HG03039 (cell line): ENCODE measurements at regions not wholly inside any gene's neighbourhood (a gene's known extent, or its start where the extent isn't known, plus 50 kb on each side); places are given as distances from the start of the nearest gene placed in this dataset.

Source experiments
- ATAC-seq: cut with Tn5 transposase; IDR thresholded peaks from one replicate; pipeline ENCODE4 v1.9.1; 2021; ENCODE audit warnings: mild to moderate bottlenecking, moderate library complexity; ENCODE audit not compliant: unreplicated experiment

DNA sequence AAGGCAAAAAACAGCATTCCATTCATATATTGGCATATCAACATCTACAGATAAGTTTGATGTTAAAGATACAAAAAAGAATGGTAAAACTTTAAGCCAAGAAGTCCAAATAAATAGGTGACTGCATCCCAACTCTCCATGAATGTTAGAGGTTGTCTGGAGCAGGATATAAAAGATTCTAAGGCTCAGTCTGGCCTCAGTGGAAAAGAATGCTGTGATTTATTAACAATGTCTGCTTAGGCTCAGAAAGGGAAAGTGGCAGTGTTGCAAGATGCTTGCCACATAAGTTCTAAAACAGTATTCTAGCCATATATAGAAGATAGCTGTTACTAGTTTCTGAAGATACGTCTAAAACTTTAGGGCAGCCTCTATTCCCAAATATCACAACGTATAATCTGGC is 179.8 kb upstream of the NBEA start:
- no peak for ATAC-seq

DNA sequence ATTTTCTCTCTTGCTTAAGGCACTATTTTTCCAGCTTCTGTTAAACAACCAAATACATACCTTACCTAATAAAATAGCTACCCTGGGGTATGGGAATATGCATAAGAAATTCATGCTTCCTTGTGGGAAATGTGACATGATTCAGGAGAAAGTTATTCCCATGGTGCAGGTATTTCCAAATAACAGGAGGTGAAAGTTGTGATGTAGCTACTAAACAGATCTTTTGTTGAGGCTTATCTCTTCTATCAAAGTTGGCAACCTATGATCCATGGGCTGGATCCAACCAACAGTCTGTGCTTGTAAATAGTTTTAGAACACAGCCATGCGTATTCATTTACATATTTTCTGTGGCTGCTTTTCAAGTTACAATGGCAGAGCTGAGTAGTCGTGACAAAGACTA is 177.8 kb upstream of the NBEA start:
- ATAC-seq, result no peak

DNA sequence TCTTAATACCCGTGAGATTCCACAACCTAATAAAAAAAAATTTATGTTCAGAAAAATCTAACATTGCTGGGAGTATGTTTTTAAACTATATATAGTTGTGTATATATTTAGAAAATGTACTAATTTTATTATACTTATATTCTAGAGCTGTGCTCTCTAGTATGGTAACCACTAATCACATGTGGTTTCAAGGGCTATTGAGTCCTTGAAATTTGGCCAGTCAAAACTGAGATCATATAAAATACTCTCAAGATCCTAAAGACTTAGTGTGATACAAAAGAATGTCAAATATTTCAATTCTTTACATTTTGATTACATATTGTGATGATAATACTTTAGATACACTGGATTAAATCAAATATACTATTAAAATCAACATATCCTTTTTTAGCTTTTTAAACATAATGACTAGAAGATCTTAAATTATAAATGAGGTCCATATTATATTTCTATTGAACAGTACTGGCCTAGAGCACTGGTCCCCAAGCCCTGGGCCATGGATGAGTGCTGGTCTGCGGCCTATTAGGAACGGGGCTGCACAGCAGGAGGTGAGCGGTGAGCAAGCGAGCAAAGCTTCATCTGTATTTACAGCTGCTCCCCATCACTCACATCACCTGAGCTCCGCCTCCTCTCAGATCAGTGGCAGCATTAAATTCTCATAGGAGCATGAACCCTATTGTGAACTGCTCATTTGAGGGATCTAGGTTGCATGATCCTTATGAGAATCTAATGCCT is 176.5 kb upstream of the NBEA start:
- no peak for ATAC-seq

DNA sequence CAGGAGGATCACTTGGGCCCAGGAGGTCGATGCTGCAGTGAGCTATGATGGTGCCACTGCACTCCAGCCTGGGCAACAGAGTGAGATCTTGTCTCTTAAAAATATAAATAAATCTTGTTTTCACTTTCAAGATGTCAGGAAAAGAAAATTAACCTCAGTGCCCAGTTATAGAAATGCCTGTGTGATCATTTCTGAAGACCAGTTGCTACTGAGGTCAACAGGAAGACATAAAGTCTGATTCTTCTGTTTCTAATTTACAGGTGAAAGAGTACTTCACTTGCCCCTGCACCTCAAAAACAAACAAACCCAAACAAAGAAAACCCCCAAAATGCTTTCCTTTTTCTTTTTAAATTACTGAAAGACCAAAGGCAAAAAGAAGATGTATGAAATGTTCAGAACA is 174.3 kb upstream of the NBEA start:
- ATAC-seq, result no peak

DNA sequence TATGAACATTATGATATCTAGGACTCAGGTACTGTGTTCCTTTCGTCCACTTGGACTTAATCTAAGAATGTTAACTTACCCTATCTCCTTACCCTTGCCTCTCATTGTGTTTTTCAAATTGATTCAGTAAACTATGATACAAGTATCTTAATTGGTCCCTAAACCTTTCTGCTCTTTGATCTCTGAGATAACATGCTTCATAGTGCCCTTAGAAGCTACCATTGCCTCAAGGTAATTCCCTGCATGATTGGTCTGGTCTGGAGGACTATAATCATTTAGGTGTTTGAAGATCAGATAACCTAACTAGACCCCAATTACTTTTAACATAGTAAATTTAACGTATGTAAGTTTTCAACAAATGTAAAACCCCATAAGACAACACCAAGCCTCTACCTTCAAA is 169.9 kb upstream of the NBEA start:
- no peak for ATAC-seq

DNA sequence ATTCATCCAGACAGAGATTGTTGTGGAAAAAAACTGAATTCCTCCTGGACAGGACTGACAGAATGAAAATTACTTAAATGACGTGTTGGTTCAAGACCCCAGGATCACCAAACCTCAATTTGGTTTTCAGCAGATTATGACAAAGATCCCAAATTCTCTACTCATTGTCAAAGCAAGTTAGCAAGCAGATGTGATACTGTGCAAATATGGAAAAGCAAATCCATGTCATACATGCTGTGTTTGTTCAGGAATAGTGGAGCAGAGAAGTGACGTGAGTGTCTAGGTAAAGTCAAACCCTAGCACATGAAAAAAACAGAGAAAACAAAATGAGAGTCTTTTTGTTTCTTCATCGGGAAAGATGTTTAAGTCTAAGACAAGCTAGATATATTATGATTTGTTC is 169.2 kb upstream of the NBEA start:
- ATAC-seq, result no peak

DNA sequence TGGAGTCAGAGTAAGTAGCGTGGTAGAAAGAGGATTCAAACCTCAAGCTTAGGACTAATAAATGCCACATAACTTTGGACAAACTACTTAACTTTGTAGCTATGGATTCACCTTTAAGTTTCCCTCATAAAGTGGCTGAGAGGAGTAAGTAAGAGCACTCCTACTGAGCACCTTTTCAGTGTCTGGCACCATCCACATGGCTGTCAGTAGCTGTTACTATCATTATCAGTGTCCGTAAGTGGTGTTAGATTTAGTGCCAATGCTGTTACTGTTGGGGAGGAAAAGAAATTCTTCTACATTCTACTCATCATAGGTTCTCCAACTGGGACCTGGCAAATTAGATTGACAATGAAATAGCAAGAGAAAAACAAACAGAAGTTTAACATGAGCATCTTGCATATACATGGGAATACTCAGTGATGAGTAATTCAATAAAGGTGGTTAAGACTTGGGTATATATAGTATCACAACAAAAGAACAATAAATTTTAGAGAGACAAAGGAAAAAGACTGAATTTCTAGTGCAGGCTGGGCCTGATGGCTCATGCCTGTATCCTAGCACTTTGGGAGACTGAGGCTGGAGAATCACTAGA is 165.6 kb upstream of the NBEA start:
- ATAC-seq, result no peak

DNA sequence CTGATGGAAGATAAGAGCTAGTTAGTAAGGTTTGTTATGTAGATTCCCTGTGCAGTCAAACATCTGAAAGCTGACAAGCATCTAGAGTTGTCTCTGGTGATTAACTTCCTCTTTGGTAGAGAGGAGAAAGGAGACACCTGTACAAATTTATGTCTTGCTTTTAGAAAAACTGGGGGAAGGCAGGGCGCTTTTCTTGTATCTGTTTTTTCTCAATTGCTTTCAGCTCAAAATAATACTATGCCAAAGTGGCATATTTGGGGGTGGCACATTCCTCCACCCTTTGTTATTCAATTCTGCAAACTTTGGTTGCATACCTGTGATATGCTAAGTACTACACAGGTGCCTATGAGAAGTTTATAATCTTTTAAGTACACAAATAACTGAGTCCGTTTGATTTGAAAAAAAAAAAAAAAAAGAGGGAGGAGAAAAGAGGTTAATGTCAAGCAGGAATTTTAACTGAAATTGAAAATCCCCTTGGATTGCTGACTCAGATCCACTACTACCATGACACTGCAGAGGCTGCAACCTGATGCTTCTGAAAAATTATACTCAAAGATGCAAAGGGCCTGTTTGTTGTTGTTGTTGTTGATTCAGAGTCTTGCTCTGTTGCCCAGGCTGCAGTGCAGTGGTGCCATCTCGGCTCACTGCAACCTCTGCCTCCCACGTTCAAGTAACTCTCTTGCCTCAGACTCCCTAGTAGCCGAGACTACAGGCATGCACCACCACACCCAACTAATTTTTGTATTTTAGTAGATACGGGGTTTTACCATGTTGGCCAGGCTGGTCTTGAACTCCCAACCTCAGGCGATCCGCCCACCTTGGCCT is 164.8 kb upstream of the NBEA start:
- no peak for ATAC-seq

DNA sequence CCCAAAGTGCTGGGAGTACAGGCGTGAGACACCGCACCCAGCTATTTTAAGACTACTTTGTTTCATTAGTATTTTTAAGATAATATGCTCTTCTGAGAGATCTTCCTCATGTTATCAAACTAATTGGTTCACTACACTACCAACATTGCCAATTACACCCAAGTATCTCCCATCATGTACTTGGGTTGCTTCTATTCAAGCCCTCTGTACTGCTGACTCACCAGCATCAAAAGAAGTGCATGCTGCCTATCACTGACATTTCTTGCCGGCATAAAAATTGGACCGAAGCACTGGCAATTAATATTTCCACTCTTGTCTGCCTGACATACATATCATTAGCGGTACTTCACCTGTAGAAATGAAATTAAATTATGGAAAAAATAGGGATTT is 164.2 kb upstream of the NBEA start:
- no peak for ATAC-seq

DNA sequence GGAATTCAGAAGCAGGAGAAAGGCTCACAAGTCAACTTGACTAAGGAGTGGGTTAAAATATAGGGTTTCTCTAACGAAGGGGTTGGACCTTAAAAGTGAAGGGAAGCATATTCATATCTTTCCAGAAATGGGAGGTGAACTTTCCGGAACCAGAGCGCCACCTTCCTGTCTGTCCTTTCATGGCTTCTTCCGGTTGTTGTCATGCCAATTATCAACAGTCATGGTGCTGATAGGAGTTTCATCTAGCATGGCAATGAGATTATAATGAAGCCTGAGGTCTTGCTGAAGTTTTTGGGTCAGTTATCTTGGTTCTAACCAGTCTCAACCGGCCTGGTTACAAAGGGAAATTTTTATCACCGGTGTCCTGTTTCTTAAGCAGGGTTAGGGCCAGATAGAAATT is 162.9 kb upstream of the NBEA start:
- no peak for ATAC-seq

DNA sequence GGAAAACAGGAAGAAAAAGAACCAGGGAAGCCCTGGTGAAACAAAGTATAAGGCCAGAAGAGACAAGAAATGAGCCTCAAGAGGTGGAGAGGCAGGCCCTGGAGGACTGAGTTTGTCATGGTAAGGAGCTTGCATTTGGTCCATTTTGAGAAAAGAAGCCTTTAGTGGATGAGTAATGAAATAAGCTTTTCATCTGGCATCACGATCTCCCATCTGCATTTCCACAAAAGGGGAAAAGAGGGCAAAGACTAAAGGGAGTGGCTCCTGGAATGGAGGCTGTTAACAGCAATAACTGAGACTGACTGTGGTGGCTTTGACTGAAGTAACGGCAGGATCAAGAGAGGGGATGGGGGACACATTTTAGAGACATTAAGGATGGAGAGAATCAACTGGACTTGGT is 148.8 kb upstream of the NBEA start:
- ATAC-seq, result no peak

DNA sequence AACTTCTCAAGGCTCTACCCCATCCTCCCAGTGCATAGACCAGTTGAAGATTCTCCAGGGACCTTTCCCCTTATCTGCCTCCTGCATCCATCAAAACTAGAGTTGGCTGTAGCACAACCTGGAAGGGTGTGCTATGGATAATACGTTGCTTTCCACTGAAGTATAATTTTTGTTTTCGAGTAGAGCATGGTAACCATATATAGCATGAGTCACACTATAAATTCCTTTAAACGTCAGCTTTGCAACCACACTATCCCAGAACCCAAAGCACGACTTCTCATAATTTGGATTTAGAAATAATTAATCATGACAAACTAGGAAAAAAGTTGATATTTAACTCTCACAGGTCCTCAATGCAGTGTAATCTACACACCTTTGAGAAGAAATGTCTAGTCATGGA is 138.3 kb upstream of the NBEA start:
- ATAC-seq, result no peak

DNA sequence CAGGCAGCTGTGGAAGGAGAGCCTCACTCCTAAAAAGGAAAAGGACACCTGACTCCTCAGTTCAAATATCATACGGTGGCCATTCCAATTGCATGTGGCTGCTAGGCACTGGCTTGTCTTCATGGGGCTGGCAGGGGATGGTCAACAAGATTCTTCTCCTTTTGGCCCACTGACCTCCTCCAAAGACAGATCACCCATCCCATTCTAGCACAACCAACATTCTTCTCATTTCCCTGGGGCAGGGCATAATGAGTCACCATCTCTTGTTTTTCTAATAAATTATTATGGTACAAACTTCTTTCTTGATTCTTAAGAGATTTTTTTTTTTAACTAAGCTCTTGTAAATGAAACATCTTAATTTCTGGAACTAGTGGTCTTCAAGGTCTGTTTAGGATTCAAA is 136.7 kb upstream of the NBEA start:
- no peak for ATAC-seq

DNA sequence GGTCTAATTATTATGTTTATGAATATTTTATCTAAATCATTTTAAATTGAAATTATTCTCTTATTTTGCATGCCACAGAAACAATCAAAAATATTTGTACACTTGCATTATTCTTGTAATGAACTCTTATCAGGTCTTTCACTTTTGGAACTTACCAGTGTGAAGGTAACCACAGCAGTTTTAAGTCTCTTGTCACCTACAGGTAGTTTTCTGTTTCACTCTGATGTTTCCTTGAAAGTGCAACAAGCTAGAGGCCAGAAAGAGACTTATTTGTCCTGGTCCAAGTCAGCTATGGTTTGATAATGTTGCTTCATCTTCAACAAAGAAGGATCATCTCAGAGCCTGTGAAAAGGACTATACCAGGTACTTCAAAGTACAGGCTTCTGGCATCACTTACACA is 133.4 kb upstream of the NBEA start:
- ATAC-seq, result no peak

DNA sequence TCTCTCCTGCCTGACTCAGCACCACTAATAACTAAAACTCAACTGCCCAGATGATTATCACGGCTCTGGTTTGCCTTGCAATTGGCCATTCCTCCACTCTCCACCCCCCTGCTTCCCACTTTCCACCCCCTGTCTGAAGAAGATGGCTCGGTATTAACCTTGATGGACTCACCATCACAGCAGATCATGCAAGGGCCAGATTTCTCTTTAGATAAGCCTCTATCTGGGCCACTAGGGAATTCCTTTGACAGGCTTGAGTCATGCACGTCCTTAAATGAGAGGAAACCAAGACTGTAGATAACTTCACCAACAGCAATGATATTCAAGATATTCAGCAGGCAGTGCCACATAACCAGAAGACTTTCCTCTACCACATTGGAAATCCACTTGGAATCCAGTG is 131.1 kb upstream of the NBEA start:
- no peak for ATAC-seq

DNA sequence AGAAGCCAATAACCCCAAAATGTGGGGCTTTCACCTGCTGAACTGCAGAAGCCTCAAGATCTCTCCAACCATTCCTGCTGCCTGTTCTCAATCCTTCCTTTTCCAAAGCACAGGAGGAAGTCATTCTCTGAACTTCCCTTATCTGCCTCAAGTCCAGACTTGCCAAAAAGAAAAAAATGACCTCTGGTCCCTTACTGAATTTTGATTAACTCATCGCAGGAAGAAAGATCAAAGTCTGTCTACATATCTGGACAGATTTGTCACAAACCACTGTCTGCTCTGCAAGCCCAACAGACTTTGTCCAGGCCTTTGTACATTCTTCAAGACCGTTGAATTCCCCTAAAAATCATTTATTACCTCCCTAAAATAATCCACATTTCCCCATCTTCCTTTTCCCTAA is 126.5 kb upstream of the NBEA start:
- no peak for ATAC-seq

DNA sequence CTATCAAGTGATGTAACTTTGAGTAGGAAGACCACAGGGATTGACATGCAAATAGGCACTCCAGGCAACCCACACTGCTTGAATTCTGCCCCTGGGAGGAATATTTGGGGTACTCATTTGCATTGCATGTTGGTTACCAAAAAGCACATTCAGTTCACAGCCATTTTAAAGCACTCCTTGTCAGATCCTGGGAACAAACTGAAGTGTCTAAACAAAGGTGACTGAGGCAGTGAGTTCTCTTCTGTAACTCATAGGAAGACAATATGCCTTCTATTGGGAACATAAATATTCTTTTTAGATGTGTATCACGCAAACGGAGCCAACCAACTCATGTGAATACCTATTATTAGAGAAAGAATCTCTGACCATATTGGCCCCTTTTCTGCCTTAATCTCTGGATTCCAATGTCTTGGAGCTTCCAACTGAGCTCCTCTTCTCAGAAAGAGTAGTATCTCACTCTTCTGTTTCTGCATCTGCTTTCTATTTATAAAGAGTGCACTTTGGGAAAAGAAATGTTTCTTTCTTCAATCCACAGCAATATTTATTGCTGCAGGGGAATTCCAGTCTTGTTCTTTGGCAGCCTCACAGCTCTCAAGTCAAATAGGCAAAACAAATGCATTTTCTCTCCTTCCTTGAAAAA is 125.7 kb upstream of the NBEA start:
- no peak for ATAC-seq

DNA sequence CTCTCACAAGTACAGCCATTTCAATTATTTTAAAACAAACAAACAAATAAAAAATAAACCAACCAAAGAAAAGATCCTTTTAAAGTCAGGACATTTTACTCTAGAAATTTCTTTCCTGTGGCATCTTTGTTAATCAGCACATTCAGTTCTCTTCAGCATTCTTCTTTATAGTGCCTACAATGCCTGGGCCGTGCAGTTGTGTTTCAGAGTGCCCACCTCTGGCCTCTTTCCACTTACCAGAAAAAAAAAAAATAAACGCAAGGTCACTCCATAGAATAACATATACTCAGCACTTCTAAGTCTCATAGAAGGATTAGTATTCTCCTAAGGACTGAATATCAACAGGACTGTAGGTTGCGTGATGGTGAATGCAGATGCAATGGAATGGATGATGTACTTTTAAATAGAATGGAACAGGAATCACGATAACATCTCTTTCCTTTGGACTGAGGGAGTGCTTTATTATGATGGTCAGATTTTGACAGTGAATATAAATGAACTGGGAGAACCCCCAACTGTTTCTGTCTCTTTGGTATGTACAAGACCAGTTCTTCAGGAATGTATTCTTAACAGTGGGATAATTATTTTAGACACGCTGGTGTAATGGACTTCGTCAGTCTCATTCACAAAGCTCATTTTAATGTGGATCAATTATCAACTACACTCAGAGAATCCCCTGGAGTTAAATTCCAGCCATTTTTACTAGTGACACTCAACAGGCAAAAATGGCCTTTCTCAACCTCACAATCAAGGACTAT is 125.0 kb upstream of the NBEA start:
- no peak for ATAC-seq

DNA sequence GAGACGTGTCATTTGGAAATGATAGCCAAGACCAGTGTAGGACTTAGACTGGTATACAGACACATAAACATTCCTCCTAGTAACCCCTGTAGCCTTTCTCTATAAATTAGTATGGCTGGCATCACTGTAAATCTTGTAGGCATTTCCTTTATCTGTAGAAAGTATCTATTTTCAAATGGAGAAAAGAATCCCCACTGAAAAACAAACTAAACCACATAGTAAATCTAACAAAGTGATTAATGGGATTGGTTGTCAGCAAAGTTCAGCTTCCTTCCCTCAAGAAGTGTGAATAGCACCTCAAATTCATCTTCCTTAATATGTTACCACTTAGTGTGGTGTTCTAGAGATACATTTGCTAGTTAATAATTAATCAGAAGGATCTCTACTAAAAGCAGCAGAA is 119.4 kb upstream of the NBEA start:
- no peak for ATAC-seq

DNA sequence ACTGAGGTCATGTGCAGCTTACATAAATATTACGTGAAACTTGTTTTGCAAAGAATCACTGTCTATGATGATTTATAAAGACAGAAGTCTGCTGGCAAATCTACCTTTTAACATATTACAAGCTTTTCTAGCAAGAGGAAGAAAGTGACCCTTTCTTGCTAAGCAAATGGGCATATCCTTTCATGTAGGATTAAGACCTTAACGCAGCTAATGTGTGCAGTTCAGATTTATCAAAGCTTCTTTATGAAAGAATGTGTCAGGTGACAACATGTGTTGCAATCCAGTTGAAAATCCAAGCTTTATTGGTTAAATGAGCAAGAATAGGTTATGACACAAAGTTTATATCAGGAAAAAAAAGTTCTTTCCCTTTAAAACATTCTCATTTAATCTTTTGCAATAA is 115.6 kb upstream of the NBEA start:
- ATAC-seq, result no peak

DNA sequence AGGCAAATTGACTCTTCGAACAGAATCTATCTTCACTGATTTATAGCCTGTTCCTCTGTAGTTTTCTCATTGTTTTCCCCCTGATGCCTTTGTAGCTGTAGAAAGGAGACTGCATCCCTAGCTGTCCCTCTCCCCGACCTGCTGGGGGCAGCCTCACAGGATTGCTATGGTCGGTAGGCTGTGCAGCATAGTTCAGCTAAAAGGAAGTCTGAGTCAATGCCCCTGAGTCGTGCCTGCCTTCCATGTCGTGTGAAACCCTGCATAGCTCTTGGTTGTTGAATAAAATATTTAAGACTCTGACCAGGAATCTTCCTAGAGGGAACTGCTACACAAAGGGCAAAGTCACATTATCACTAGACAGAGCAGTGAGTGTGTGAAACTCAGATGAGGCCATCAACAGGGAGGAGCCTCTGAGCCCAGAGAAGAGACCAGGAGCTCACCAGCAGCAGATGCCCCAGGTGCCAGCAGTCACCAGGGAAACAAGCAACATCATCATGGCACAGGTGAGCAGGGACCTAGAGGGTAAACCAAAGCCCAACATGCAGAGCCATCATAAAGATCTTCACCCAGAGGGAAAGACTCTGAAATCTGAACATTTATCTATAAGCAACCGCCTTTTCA is 108.4 kb upstream of the NBEA start:
- no peak for ATAC-seq
